HFF-Myc (cell line): ENCODE measurements at regions not wholly inside any gene's neighbourhood (a gene's known extent, or its start where the extent isn't known, plus 50 kb on each side); places are given as distances from the start of the nearest gene placed in this dataset.

Source experiments
- DNase-seq: peaks from one replicate; pipeline ENCODE4 v3.0.0-alpha.2; 2011; ENCODE audit warnings: low read depth; ENCODE audit errors: extremely low read depth
- H3K4me3 ChIP-seq: replicated peaks from 2 replicates; pipeline ENCODE4 v1.5.1; 2011; ENCODE audit warnings: low read depth, mild to moderate bottlenecking, control low read depth, low read length
- TF ChIP-seq, protein P1 (sequence below): IDR thresholded peaks from 2 replicates; pipeline ENCODE4 v1.5.1; 2012; ENCODE audit warnings: mild to moderate bottlenecking, low read depth, low read length, control low read depth; ENCODE audit errors: missing control alignments

DNA sequence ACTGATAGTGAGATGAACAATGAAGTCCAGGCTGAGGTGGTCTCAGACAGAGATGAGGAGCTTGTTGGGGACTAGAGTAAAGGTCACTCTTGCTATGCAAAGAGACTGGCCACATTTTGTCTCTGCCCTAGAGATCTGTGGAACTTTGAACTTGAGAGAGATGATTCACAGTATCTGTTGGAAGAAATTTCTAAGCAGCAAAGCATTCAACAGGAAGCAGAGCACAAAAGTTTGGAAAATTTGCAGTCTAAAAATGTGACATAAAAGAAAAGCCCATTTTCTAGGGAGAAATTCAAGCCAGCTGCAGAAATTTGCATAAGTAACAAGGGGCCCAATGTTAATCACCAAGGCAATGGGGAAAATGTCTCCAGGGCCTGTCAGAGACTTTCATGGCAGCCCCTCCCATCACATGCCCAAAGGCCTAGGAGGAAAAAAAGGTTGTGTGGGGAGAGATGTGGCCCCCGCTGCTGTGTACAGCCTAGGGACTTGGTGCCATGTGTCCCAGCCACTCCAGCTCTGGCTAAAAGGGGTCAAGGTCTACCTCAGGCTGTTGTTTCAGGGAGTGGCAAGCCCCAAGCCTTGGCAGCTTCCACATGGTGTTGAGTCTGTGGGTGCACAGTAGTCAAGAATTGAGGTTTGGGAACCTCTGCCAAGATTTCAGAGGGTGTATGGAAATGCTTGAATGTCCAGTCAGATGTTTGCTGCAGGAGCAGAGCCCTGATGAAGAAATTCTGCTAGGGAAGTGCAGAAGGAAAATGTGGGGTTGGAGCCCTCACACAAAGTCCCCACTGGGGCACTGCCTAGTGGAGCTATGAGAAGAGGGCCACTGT is 262.8 kb downstream of the DKK2 start:
- TF ChIP-seq, protein P1, sequence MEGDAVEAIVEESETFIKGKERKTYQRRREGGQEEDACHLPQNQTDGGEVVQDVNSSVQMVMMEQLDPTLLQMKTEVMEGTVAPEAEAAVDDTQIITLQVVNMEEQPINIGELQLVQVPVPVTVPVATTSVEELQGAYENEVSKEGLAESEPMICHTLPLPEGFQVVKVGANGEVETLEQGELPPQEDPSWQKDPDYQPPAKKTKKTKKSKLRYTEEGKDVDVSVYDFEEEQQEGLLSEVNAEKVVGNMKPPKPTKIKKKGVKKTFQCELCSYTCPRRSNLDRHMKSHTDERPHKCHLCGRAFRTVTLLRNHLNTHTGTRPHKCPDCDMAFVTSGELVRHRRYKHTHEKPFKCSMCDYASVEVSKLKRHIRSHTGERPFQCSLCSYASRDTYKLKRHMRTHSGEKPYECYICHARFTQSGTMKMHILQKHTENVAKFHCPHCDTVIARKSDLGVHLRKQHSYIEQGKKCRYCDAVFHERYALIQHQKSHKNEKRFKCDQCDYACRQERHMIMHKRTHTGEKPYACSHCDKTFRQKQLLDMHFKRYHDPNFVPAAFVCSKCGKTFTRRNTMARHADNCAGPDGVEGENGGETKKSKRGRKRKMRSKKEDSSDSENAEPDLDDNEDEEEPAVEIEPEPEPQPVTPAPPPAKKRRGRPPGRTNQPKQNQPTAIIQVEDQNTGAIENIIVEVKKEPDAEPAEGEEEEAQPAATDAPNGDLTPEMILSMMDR, result no peak
- no peak overlapping the region for H3K4me3 ChIP-seq
- no peak for DNase-seq

DNA sequence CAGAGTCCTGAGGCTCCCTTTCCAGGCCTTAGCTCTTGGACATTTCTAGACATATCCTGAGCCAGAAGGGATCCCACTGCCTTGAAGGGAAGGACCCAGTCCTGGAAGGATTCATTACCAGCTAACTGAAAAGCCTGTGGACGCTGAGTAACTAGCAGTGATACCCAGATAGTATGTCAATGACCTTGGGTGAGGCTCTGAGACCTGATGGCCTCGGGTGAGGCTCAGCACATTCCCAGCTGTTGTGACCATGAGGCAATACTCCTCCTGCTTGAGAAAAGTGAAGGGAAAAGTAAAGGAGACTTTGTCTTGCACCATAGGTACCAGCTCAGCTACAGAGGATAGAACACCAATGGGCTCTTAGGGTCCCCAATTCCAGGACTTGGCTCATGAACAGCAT is 268.1 kb downstream of the DKK2 start:
- TF ChIP-seq, protein P1, result no peak
- no peak for DNase-seq
- H3K4me3 ChIP-seq, result no peak overlapping the region

DNA sequence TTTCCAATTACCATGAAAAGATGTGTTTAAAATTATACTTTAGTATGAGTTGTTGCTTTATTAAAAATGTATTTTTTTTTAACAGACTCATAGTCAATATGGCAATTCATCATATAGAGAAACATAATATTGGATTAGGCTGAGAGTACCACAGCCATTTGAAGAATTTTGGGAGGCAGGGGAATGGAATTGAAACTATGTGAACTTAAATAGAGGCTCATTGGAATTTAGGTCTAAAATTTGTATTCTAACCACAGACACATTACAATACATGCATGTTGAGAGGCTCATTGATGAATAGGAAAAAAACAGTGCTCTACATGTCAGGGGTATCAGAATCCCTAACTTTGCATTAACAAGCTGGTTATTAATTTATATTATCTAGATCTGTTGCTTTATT is 269.6 kb downstream of the DKK2 start:
- H3K4me3 ChIP-seq, result no peak overlapping the region
- no peak for DNase-seq
- TF ChIP-seq, protein P1, result no peak

DNA sequence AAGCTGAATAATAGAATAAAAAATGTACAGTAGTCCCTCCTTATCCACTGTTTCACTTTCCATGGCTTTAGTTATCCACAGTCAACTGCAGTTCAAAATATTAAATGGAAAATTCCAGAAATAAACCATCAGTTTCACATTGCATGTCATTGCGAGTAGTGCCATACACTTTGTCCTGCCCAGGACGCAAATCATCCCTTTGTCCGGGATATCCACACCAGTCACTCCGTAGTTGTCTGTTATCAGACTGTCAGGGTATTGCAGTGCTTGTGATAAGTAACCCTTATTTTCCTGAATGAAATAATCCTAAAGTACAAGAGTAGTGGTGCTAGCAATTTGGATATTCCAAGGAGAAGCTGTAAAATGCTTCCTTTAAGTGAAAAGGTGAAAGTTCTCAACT is 271.3 kb downstream of the DKK2 start:
- H3K4me3 ChIP-seq, result no peak overlapping the region
- TF ChIP-seq, protein P1, result no peak
- DNase-seq, result no peak

DNA sequence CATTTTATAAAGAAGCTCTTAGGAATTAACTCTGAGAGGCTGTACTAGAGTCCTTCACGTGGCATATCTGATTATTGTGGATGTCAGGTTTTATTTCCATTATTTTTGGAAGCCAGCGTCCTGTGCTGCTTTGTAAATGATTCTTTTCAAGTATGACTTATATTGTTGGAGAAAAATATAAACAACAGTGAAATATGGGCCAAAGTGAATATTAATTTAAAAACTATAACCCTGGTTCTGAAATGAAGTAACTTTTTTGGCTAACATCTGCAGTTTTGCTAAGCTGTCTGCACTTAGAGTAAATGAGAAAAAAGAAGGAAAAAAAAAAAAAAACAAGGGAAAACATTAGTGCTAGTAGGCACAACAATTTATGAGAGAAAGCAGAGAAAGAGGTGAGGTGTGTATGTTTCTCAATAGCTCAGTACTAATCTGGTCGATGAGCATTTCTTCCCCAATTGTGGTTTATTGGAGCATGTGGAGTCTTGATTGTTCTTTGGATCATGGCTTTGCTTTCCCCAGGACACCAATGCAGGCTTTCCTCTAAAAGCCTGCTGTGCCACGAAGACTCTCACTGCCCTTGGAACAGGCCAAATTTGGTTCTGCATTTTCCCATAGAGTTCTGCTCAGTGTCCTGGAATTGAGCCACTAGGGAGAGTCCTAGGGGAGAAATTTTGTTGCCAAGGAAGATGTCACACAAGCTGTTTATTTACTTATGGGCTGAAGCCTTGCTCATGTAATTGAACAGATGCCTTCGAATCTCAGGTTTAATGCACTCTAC is 273.3 kb downstream of the DKK2 start:
- no peak overlapping the region for H3K4me3 ChIP-seq
- DNase-seq, result peak; percentile 36
- TF ChIP-seq, protein P1, result no peak

DNA sequence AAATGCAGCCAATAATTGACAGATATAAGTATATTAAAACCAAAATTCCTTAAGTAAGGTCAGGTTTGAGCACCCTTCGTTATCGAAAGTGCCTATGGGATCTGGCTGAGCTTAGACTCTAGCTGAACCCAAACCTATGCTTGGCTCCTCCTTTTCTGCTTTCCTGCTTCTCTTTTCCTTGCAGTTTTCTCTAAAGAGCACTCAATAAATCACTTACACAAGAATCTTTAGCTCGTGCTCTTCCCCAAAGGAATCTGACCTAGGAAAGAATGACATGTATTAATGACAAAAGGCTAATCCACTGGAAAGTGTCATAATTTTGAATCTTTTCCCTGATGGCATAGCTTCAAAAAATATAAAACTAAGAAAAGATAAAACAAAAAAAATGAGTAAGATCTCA is 282.7 kb downstream of the DKK2 start:
- no peak overlapping the region for H3K4me3 ChIP-seq
- DNase-seq, result no peak
- TF ChIP-seq, protein P1, result no peak
